ENCODE measurements at regions not wholly inside any gene's neighbourhood (a gene's known extent, or its start where the extent isn't known, plus 50 kb on each side); places are given as distances from the start of the nearest gene placed in this dataset.

DNA sequence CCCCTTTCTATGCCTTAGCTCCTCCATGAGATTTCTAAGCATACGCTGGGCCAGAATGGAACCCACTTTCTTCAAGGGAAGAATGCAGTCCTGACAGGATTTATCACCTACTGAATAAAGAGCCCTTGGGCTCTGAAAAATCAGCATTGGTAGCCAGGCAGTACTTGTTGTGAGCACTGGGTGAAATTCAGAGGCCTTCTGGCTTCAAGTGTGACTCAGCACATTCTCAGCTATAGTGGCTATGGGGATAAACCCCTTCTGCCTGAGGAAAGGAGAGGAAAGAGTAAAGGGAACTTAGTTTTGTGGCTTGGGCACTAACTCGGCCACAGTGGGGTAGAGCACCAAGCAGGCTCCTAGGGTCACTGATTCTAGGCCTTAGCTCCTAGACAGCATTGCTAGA is 574.8 kb downstream of the JRKL start:
- no CpG with 5 or more reads among the region's 2 CpGs for WGBS (ENCODE audit: extremely low coverage, insufficient read length, low lambda C conversion rate)
- no peak overlapping the region for H2AFZ ChIP-seq (ENCODE audit: low read length)
- no peak for DNase-seq

More for the DNA sequence above, 574.8 kb downstream of the JRKL start:
- no peak overlapping the region for H3K56ac ChIP-seq (ENCODE audit: insufficient read length, low read depth, low read length)
- H3K27ac ChIP-seq (ENCODE audit: insufficient read length, low read depth, low read length): no peak overlapping the region
- no peak overlapping the region for H2BK12ac ChIP-seq (ENCODE audit: insufficient read length, low read depth, low read length)
- no peaks in the 10 kb centered on the region for H3K9me3 ChIP-seq (ENCODE audit: control insufficient read depth, low read depth, low read length)
- no peak overlapping the region for H3T11ph ChIP-seq (ENCODE audit: low read length)
- no peak overlapping the region for H4K8ac ChIP-seq (replicated peaks; ENCODE audit: insufficient read length, low read depth, low read length)
- no peaks in the 10 kb centered on the region for H3K79me1 ChIP-seq (ENCODE audit: insufficient read depth, low read depth, low read length, poor library complexity, severe bottlenecking)
- no peak overlapping the region for H2BK20ac ChIP-seq (ENCODE audit: low read depth, low read length, poor library complexity, severe bottlenecking)
- no peak overlapping the region for H3K23ac ChIP-seq (ENCODE audit: insufficient read length, low read depth, low read length)
- Mint-ChIP-seq H3K4me1 (peaks cover 3 to 5% of the 10 kb centered on the region in 2 experiments; a peak in 3 of 4 replicates), H3K4me3 (no peak overlapping the region), H3K27ac (0 out of 7 replicates have a peak overlapping the region, but pooled peaks of 1 of the 3 experiments have one; percentile 41), H3K27me3 (ENCODE audit: low read depth) (no peaks in the 10 kb centered on the region), H3K9me3 (no peaks in the 10 kb centered on the region), H3K36me3 (ENCODE audit: insufficient read depth in 1 of 3, low read depth in 3 of 3) (no peaks in the 10 kb centered on the region)
- H3K9ac ChIP-seq (ENCODE audit: extremely low read depth, insufficient read length, low read length): no peak overlapping the region
- no peak overlapping the region for H2BK5ac ChIP-seq (ENCODE audit: insufficient read length, low read length)
- H3K4ac ChIP-seq (ENCODE audit: low read depth, low read length): no peak overlapping the region
- no peak overlapping the region for H3K18ac ChIP-seq (ENCODE audit: insufficient read length, low read depth, low read length)
- H3K79me2 ChIP-seq (ENCODE audit: insufficient read depth, low read length): no peaks in the 10 kb centered on the region
- no peaks in the 10 kb centered on the region for H4K20me1 ChIP-seq (ENCODE audit: control insufficient read depth, insufficient read depth, insufficient read length)
- no peak overlapping the region for H3K14ac ChIP-seq (ENCODE audit: insufficient read depth, low read length)
- no peaks in the 10 kb centered on the region for H3K27me3 ChIP-seq (ENCODE audit: insufficient read depth, low read length)
- no peak overlapping the region for H2BK15ac ChIP-seq (ENCODE audit: low read depth, low read length)
- H2BK120ac ChIP-seq (ENCODE audit: low read depth, low read length, poor library complexity, severe bottlenecking): no peak overlapping the region
- no peak overlapping the region for H4K5ac ChIP-seq (ENCODE audit: insufficient read length, low read depth, low read length)
- no peaks in the 10 kb centered on the region; the same call in 1 of the 2 replicates for H3K4me1 ChIP-seq (ENCODE audit: insufficient read depth, low read length)
- no peaks in the 10 kb centered on the region for H3K23me2 ChIP-seq (ENCODE audit: insufficient read length, low read depth, low read length, poor library complexity, severe bottlenecking)
- H3K4me2 ChIP-seq (ENCODE audit: insufficient read depth, insufficient read length, low read length): no peak overlapping the region
- no peak overlapping the region for H2AK5ac ChIP-seq (ENCODE audit: insufficient read length, low read length)
- H4K91ac ChIP-seq (ENCODE audit: insufficient read length, low read depth, low read length): no peak overlapping the region
- TF ChIP-seq, protein P1, sequence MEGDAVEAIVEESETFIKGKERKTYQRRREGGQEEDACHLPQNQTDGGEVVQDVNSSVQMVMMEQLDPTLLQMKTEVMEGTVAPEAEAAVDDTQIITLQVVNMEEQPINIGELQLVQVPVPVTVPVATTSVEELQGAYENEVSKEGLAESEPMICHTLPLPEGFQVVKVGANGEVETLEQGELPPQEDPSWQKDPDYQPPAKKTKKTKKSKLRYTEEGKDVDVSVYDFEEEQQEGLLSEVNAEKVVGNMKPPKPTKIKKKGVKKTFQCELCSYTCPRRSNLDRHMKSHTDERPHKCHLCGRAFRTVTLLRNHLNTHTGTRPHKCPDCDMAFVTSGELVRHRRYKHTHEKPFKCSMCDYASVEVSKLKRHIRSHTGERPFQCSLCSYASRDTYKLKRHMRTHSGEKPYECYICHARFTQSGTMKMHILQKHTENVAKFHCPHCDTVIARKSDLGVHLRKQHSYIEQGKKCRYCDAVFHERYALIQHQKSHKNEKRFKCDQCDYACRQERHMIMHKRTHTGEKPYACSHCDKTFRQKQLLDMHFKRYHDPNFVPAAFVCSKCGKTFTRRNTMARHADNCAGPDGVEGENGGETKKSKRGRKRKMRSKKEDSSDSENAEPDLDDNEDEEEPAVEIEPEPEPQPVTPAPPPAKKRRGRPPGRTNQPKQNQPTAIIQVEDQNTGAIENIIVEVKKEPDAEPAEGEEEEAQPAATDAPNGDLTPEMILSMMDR (conservative IDR thresholded peaks at IDR 0.05): no peak
